NCI-H146 treated with DMSO at 0.1 percent for 48 hours (cell line): ENCODE measurements at regions not wholly inside any gene's neighbourhood (a gene's known extent, or its start where the extent isn't known, plus 50 kb on each side); places are given as distances from the start of the nearest gene placed in this dataset.

ENCODE experiments used
- DNase-seq: peaks from one replicate; lab custom pipeline; 2025; ENCODE audit not compliant: unreplicated experiment; lab: John Stamatoyannopoulos, UW

DNA sequence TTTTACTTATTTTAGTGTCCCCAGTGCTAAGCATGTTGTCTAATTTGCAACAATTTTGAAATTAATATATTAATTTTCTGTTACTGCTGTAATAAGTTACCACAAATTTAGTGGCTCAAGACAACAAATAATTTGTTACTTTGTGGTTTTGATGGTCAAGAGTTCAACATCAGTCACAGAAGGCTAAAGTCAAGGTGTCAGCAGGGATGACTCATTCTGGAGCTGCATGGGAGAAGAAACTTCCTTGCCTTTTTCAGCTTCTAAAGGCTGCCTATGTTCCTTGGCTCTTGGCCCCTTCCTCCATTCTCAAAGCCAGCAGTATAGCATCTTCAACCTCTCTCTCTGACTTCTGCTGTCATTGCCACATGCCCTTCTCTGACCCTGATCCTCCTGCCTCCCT, 271.8 kb downstream of the HLX start:
- no peak for DNase-seq

DNA sequence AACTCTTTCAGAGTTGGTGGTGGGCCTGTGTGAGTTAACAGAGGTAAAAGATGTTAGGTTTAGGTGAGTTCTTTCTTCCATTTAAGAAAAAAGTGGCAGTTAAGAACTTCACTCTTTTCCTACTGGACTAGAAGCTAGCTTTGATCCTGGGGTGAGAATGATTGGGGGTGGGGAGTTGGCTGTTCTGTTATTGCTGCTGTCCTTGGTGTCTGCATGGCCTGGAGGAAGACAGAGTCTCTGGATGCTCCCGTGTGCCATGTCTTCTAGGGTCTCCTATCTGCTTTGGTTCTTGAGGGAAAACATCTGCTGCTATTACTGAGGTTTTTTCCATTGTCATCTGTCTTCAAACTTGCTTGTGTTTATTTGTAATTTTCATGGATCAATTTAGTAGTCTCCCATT, 275.7 kb downstream of the HLX start:
- no peak for DNase-seq

DNA sequence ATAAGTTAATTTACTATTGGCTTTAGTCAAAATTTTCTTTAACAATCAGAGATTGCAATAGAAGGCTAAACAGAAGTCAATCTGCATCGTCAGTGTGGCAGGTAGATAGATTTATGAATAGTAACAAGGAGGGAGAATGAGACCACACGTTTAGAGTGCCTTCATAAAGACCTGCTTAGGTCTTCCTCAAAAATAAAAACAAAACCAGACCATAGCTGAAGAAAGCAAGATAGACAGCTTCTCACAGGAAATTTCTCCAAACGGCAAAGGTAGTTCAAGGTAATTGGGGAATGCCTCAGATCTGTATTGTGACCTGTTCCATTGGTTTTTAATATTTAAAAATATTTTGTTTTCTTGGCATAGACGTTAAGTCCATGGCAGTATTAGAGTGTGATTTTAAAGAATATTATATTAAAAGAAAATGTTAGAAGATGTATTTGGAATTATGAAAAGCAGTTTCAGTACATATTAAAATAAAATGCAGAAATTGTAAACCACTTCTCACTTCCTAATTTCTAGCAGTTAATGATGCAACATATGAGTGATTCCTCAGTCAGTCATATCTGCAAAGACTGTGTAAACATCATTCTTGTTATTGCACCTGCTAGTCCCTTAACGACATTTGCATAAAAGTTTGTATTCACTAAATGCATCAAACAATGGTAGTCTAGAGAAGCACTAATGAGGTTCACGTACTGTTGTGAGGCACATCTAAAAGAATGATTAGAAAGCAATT, 278.0 kb downstream of the HLX start:
- no peak for DNase-seq

DNA sequence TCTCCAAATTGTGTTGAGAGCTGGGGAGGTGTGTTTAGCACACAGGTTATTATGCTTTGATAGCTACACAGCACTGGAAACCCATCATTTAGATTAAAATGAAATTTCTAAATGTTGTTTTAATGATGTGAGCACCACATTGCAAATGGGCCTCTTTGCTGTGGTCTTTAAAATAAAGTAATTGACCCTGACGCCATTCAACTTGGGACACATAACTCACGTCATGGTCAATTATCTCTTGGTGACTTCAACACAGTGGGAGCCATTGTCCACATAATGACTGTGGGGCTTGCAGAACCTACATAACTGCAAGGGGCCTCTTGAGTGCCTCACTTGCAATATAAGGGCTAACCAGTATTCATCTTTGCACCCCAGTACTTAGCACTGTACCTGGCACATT, 280.4 kb downstream of the HLX start:
- no peak for DNase-seq

DNA sequence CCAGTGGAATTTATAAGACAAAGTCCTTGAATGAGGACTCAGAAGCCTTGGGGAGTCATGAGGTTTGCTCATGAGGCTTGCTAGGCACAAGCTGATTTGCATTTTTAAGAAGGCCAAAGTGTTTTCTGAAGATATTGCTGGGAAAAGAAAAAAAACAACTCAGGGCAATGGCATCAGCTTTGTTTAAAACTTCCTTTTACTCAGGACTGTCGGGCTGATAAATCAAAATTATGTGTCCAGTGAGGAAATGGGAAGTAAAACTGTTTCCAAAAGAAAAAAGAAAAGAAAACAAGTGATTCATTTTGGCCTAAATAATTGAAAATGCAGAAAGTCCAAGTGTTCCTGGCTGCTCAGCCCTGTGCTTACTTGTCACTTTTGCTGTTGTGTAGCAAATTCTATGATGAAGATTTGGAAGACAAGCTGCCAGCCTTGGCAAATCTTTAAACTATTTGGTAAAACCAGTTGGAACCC, 282.4 kb downstream of the HLX start:
- DNase-seq = no peak

DNA sequence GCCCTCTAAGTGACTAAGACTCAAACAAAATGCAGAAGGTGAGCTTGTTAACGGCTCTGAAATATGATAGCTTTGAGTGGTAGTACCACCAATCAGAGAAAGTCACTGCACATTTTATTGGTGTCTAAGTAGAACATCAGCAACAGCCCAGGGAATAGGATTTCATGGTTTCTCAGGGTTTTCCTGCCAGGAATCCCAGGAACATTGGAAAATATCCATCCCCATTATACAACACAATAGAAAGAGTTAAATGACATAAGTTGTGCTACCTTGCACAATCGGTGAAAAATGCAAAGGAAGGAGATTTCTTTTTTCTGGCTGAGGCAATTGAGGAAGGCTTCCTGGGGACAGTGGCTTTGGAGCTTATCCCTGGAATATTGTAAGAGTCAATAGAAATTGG, 283.1 kb downstream of the HLX start:
- no peak for DNase-seq

DNA sequence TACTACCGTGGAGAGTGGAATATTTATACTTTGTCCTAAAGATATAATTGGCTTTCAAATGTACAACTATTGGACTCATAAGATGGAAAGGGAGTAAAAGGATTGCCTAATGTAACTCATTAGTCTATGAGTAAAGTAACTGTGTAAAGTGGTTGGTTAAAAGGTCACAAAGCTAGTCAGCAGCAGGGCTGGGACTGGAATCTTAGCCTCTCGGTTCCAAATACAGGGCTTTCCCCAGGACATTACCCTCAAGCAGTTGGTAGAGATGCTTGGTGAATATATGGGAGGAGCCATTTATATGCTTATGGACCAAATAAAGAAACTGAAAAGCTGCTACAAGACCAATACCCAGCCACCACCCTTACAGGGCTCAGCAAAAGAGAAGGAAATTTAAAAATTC, 283.7 kb downstream of the HLX start:
- DNase-seq = no peak

DNA sequence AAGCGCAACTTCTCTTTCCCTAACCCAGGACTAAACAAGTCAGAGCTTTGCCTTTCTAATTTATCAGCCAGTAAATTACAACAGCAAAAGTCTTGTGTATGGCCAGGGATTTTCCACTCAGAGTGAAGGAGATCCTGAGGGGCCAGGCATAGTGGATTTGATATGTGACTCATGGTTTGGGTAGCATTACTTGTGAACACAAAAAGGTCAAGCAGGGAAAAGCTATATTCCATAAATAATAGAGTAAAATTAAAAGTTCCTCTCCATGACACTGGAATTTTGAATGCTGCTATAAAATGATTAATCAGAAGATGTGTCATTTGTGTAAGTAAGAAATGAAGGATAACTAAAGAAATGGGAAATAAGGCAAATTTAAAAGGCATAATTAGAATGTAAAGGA, 284.8 kb downstream of the HLX start:
- DNase-seq = no peak

DNA sequence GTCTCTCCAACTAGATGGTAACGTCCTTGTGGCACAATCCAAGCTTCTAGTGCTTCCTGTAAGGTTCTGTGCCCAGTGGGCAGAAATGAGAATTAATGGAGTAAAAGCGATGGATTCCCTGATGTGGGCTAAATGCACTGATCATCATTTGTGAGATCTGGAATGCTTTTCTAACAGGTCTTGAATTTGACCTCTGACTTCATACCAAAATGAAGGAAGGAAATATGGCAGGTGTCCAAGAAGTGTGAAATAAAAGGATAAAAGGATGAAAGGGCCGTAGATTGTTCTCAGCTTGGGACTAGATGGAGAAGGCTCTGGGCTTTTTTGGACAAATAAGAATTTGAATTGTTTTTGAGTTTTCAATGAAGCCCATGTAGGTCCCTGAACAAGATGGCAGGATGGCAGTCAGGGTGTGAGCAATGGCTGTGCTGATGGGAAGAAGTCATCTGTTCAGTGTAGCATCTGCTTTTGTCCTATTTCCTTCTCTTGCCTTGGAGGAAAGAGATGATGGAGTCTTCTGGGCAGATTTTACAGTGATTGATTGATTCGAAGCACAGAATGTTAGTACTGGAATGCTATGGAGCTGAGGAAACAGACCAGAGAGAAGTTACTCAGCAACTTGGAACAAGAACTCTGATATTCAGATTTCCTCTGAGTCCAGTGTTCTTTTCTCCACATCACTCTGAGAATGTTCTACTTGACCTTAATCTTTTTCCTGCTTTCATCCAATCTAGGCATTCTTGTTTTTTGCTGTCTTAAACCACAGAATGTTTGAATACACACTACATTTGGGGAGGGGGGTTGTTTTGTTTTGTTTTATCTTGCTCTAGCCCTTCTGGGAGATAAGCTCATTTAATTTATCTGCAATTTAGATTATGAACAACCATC, 286.0 kb downstream of the HLX start:
- DNase-seq = no peak

DNA sequence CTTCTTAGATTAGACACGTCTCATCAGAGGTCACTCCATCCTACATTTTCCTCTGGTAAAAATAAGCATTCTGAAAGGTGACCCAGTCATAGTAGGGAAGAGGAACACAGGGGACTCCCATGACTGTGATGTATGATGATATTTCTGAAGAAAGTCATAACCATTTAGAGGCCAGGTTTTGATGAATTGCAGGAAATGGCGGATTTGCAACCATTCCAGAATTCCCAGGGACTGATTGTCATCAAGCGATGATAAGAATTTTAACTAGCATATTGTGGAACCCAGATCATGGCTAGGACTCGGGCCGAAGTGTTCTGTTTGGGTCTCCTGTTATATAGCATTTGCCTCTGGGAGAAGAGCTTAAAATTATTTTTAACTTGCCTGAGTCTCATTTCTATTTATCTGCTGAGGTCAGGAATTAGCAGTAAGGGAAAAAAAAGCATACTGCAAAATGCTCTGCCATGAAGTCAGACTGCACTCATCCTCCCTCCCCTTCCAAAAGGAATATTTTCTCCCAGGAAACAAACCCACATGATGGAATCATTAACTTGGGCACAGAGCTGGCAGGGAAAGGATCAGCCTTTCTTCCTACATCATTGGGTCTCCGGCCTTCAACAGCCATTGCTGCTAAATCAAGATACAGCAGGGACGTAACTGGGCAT, 286.7 kb downstream of the HLX start:
- DNase-seq = no peak

DNA sequence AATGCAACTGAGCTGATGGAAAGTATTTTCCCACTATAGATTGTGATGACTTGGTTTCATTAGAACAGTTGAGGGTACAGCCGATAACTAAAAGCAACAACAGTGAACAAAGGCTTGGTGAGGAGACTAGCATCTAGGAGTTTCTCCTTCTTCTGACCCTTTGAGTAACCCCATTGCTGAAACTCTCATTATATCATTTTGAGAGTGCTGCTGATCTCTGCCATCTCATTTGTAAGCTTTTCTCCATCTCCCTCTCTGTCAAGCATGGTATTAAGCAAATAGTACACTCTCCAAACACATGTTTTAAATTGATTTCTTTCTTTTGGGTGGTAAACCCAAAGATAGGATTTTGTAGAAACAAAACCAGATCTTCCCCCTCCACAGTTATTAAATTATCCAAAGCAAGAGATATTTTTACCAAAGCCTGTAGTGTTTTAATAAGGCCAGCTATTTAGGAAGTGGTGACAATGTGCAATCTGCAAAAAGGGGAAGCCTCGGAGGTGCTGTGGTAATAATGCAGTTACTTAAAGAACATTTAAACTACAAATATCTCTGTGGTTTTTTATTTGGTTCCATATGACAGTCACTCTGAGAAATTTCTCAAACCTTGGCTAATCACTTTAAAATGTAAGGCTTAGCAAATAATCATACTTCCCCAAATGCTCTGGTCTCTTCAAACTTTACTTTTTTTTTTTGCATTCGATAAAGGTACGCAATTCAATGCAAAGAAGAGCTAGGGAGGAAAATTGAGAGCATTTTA, 287.5 kb downstream of the HLX start:
- no peak for DNase-seq

DNA sequence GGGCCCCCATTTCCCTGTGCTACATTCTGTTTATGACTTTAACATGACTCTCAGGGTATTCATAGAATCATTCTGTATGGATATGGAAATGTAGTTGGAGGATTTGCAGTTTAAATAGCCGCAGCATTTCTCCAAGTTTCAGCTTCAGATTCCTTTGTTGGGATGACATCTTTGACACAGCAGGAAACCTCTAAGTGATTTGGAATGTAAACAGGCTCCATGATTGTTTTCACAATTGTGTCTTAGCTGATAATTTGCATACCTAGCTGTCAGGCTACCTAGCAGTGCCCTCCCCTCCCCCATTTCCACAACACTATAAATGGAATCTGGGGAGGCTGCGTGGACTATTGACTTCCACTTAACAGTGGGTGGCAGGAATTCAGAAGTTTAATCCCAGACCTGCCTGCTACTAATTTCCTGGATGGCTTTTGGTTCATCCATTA, 290.2 kb downstream of the HLX start:
- DNase-seq = no peak

DNA sequence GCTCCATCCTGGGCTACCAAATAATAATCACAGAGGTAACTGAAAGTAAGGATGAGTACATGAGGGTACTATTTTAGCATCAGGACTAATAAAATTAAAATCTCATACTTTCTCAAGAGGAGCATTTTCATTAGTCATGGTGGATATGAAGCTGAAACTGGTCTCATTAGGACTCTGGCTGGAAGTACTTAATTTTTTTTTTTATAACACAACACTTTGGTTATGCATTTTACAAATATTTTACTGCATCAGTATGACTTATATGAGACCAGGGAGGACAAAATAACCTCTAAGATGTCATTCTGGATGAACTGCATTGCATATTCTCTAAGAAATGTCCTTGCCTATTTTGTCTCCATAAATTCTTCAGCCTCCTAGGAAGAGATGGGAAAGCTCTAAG, 290.9 kb downstream of the HLX start:
- DNase-seq = no peak

DNA sequence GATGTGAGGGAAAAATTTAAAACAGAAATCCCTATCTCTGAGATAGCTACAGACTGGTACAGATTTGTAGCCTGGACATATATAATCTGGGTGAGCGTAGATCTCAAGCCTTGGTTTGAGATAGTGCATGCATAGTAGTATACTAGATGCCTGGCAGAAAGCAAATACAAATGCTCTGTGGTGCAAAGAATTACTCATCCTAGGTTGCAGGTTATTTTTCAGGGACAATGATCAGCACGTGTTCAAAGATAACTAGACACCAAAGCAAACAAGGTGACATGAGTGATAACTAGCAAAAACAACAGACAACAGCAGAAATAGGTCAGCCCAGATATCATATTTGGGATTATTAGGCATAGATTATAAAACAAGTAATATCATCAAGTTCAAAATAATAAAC, 292.5 kb downstream of the HLX start:
- no peak for DNase-seq

DNA sequence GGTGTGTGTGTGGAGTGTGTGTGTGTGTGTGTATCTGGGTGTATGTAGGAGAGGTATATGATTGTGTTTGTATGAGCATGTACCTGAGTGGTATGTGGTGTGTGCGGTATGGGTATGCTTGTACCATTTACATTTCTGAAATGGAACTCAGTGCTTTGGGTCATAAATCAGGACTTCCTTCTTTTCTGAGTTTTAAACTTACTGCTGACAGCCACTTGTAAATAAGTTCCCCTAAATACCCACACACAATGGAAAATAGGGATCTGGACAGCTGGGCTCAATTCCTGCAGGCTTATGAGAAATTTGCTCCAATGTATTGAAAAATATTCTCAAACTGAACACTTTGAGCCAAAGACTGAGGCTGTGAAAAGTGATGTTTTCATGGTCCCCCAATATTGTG, 293.6 kb downstream of the HLX start:
- DNase-seq = no peak

DNA sequence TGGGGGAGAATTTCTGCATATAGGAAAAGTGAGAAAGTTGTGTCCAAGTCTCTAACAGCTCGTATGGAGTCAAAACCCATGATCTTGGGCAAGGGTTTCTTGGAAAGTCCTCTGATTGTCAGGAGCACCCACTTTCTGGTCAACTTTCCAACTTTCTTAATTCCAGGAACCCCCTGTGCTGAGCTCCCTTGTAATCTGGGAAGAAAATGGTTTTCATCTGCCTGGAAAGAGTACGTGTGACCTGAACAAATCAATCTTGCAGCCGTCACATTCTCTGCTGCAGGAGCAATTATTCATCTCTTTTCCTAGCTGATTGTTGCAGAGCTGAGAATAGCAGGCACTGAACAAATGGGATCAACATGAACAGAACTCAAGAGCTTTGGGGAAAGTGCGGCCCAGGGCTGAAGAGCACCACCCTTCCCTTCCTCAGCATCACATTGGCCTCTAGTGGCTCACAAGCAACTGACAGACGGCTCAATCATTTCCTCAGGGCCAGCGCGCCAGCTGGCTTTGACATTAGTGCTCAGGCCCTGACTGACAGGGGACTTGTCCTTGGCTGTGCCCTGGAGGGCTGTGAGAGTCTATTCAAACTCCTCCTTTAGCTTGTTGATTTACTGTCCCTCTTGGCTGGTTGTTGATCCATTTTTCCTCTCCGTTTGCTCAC, 295.2 kb downstream of the HLX start:
- DNase-seq = no peak

DNA sequence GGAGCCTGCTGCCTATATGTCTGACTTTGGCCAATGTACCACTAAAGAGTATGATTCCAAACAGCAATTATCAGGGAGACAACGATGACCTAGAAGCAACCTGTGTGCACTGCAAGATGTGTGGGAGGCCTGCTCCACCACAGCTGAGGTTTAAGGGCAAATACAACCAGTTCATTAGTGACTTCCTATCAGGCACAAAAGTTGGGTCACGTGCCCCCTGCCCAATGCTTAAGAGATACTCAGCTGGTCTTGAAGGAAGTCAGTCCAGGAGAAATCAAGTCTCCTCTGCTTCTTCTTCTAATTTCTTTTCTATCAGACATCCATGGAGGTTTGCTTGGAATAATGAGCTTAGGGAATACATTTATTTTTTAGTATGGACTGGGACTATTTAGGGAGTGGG, 296.0 kb downstream of the HLX start:
- no peak for DNase-seq

DNA sequence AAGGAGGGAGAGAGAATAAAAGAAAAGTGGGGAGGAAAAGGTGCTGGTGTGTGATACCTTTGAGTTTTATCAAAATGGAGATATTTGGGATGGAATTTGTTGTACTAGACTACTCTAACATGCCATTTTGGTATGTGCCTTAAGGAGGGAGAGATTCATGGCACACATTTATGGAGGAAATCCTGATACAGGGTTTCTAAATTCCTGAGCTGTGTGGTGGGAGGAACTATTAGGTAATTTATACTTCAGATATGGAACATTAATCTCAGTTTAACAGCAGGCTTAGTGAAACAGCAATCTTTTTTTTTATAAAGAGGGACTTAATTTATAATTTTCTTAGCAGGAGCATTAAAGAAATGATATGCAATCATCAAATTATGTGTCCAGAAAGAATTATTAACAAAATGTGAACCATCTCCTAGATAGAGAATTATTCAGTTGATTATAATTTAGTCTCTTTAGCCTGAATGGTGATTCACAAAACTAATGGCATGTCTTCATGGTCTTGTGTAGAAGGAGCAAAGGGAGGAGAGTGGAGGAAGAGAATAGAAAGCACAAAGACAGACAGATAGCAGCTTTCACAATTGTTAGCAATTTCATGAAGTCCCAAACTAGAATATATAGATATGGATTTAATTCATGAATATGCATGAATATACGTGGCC, 301.6 kb downstream of the HLX start:
- no peak for DNase-seq

DNA sequence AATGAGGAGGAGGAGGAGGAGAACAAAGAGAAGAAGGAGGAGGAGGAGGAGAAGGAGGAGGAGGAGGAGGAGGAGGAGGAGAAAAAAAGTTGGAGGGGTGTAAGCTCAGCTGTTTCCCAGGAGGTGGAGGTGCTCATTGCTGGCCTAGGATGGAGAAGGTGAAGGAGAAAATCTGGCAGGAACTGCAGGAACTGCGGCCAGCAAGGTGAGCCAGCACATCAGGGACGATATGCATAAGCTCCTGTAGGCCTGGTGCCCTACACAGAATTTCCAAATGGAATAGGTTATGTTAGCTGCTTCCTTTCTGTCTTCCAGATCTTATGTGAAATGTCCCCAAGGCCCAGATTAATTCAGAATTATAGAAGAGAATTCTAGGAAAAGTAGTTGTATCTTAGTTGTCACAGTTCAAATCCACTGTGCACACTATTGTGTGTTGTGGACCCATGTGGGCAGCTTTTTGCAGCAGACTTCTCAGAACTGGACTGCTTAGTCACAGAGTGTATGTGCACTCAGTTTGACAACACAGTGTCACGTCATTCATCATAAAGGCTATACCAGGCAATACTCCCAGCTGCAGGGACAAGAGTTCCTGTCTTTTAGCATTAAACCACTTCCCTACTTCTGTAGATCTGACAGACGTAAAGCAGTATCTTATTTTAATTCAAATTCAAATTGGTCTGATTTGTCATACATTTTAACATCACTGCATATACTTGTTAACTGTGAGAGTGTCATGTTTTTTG, 303.7 kb downstream of the HLX start:
- no peak for DNase-seq
